ENCODE measurements at regions not wholly inside any gene's neighbourhood (a gene's known extent, or its start where the extent isn't known, plus 50 kb on each side); places are given as distances from the start of the nearest gene placed in this dataset.

DNA sequence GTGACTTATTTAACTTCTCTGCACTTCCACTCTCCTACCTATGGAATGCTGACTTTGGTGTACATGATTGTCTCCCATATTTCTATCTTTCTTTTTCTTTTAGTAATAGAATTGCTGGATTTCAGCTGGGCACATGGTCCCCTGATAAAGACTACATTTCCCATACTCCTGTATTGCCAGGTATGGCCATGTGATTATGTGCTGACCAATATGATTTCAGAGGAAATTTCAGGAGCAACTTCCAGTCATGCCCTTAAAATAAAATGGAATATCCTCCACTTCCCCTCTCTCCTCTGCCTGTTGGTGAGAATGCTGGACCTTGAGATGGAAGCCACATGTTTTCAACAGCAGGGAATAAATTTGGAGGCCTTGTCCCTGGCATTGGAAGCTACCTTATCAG is 130.7 kb upstream of the IGSF21 start:
- no peak for DNase-seq (ENCODE audit: low spot score)

DNA sequence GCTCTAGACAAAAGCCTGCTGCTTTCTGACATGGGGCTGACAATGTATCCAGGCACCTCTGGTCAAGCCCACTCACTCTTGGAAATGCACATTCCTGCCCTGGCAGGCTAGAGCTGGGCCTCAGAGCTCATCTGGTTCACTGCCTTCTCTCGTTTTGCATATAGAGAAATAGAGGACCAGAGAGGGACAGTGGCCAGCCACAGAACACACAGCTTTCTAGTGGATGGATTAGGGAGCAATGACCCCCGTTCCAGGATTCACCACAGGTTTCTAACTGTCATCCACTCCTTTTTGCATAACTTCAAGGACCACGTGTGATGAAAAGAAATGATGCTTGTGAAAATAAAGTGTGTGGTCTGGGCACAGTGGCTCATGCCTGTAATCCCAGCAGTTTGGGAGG is 129.6 kb upstream of the IGSF21 start:
- no peak for DNase-seq (ENCODE audit: low spot score)

DNA sequence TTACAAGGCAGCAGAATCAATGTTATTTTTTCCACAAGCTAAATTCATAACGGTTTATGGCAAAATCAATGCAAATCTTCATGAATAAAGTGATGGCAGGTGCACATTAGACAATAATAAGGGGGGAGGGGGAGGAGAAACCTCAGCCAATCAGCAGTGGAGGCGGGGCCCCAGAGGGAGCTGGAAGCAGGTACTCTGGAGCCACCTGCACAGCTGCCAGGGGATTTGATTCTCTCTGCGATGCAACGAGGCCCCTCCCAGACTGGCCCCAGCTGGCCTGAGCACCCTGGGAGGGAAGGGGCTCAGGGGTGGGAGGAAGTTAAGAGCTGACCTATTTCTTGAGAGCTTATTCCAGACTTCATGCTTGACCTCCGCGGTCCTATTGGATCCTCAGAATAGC is 127.8 kb upstream of the IGSF21 start:
- DNase-seq (ENCODE audit: low spot score) = no peak

- no peak for DNase-seq (ENCODE audit: low spot score)
Measured at GRCh38 chr1:17982197-17982596, 125.4 kb upstream of the IGSF21 start.

GRCh38 chr1:17984583-17984982 is 123.0 kb upstream of the IGSF21 start:
- peak; percentile 66 for DNase-seq (ENCODE audit: low spot score)

DNA sequence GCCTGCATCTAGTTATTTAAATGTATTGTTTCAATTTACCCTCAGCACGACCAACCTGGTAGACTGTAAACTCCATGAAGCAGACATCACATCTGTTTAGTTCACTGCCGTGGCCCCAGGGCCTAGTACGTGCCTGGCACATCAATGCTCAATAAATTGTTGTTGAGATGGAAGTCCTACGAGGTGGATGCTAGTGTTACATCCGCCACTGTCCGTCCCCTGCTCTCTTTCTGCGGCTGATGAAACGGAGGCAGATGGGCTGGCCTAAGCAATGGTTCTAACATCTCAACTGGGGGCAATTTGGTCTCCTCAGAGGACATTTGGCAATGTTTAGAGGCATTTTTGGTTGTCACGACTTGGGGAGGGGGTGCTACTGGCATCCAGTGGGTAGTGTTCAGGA is 121.4 kb upstream of the IGSF21 start:
- DNase-seq (ENCODE audit: low spot score) = no peak

GRCh38 chr1:17990401-17990800 is 117.2 kb upstream of the IGSF21 start:
- DNase-seq (ENCODE audit: low spot score) = no peak

GRCh38 chr1:17991996-17992395 is 115.6 kb upstream of the IGSF21 start:
- no peak for DNase-seq (ENCODE audit: low spot score)

GRCh38 chr1:17992800-17993199 is 114.8 kb upstream of the IGSF21 start:
- no peak for DNase-seq (ENCODE audit: low spot score)

DNA sequence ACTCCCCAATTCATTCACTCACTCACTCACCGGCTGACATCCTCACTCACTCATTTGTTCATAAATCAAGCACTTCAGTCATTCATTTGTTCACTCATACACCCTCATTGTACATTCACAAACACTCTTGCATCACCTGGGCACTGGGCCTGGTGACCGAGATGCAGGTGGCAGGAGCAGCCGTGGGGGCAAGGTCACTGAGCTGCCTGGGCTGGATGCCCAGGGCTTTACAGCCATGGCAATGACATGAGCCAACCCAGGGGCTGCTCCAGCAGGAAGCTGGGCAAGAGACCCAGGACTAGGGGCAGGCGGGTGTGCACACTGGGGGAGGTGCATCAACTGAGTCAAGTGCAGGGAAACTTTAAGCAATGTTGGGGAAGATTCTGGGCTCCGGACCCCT is 113.6 kb upstream of the IGSF21 start:
- DNase-seq (ENCODE audit: low spot score) = no peak

DNA sequence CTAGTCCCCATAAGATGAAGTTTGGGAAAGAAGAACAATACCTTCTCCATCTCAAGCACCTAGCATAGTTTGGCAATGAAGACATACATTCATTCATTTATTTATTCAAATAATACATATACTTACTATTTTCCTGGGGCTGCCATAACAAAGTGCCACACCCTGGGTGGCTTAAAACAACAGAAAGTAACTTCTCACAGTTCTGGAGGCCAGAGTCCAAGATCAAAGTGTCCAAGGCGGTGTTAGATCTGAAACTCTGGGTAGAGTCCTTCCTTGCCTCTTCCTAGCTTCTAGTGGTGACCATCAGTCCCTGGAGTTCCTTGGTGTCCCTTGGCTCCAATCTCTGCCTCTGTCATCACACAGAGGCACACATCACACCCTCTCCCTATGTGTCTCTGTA is 112.1 kb upstream of the IGSF21 start:
- DNase-seq (ENCODE audit: low spot score) = no peak

GRCh38 chr1:17998889-17999288 is 108.7 kb upstream of the IGSF21 start:
- peak; percentile 40 for DNase-seq (ENCODE audit: low spot score)

- DNase-seq (ENCODE audit: low spot score) = no peak
Measured at GRCh38 chr1:17999884-18000283, 107.7 kb upstream of the IGSF21 start.

GRCh38 chr1:18001725-18002124 is 105.9 kb upstream of the IGSF21 start:
- no peak for DNase-seq (ENCODE audit: low spot score)

GRCh38 chr1:18004278-18004677 is 103.3 kb upstream of the IGSF21 start:
- no peak for DNase-seq (ENCODE audit: low spot score)

- no peak for DNase-seq (ENCODE audit: low spot score)
Measured at GRCh38 chr1:18005238-18005637, 102.4 kb upstream of the IGSF21 start.

GRCh38 chr1:18007391-18008041 is 100.1 kb upstream of the IGSF21 start:
- no peak for DNase-seq (ENCODE audit: low spot score)

DNA sequence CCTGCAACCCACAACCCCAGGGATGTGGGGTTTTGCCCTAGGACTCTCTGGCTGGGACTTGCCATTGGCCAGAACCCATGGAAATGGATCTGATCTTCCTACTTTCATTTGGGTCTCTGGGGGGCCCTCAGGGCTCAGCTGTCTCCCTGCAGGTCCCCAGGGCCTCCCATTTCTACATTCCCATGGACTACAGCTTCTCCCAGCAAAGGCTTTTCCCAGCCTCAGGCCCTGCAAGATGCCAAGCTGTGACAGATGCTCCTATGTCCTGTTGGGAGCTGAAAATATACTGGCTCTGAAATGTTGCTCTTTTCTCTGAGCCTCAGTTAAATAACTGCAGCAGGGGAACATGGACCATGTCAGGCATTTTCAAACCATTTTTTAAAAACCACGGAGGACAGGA is 99.5 kb upstream of the IGSF21 start:
- no peak for DNase-seq (ENCODE audit: low spot score)

DNA sequence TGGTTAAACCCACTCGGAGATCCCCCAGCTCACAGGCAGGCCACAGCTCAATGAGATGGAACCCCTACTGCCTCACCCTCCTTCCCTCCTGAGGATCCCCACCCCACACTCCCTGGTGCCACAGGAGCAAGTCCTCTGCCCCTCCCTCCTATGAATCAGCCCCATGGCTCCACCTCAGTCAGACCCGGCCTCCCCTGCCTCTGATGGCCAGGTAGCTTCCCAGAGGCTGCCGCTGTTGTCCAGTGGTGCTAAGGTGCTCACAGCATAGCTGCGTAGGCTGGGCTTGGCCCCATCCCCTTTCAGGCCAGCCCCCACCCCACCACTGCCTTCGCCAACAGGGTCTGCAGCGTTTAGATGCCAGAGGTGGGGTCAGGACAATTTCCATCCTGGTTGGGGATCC is 98.5 kb upstream of the IGSF21 start:
- no peak for DNase-seq (ENCODE audit: low spot score)

DNA sequence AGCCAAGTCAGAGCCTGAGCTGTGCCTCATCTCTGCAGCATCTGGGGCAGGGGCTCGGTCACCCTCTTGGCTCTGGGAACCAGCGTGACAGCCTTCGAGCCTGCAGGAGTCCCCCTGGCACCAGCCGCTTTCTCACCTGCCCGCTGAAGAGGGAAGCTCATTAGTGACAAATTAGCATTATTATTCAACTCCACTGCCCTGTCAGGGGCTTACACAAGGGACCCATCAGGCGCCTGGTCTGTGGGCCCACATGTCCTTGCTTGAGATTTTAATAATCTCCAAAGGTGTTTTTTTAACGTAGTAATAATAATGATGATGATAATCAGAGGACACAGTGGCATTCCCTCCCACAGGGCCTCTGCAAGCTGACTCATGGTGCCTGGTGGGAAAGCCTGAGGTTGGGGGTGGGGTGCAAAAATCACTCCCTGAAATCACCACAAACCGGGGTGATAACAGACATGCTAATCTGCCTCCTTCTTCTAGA is 98.1 kb upstream of the IGSF21 start:
- DNase-seq (ENCODE audit: low spot score) = no peak

DNA sequence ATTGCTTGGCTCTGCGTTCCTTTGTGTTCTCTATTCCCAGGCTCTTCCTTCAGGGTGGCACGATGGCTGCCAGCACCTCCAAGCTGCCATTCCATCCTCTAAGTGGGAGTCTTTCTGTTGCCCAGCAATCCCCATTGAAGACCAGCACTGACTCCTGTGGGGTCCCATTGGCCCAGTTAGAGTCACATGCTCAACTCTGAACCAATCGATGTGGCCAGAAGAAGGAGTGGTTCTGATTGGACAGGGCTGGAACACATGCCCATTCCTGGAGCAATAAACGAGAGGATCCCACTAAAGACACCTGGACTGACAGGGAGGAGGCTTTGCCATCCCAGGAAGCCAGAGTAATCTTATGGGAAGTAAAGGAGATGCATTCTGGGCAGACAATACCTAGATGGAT is 97.2 kb upstream of the IGSF21 start:
- DNase-seq (ENCODE audit: low spot score) = peak; percentile 61

DNA sequence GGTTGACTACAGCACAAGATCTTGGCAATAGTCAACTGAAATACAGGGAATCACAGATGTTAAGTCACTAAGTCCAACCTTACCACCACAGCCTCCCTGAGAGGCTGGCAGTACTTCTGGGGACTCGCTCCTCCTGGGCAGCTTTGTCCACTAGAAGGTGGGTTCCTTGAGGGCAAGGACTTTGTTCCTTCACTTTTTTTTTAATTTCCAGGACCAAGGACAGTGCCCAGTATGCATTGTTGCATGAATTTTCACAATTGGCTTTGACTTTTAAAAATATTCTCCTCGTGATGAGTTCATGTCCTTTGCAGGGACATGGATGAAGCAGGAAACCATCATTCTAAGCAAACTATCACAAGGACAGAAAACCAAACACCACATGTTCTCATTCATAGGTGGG is 96.7 kb upstream of the IGSF21 start:
- no peak for DNase-seq (ENCODE audit: low spot score)

- DNase-seq (ENCODE audit: low spot score) = no peak
Measured at GRCh38 chr1:18011703-18012102, 95.9 kb upstream of the IGSF21 start.

DNA sequence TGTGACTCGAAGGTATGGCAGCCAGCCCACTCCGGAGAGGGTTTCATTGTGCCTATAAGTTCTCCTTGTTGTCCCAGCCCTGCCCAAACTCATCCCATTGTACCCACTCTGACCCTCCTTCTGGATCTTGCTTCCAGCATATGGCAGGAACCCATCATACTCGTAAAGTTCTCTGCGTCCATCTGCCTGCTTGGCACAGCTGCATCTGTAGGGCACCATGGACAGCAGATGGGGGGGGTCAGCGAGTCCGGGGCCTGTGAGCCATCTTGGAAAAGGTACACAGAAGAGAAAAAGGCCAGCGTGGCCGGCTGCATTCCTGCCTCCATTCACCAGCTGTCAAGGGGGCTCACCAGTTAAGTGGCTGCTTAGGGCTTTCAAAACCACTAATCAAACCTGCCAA is 94.9 kb upstream of the IGSF21 start:
- no peak for DNase-seq (ENCODE audit: low spot score)

GRCh38 chr1:18013216-18013615 is 94.4 kb upstream of the IGSF21 start:
- no peak for DNase-seq (ENCODE audit: low spot score)

Data from NAMALWA (cell line).